Large intestine (tissue), 3 donors: ENCODE measurements at regions not wholly inside any gene's neighbourhood (a gene's known extent, or its start where the extent isn't known, plus 50 kb on each side); places are given as distances from the start of the nearest gene placed in this dataset.

Source experiments
- DNase-seq, 2 donors: peaks; one replicate each; pipeline versions ENCODE4 v3.0.0 to v3.0.0-alpha.2; 2013
- H3K27ac ChIP-seq: one replicate; pipeline ENCODE4 v1.5.1; 2013; ENCODE audit warnings: low read length
- H3K27me3 ChIP-seq: 2 replicates; pipeline ENCODE4 v1.6.1; 2013; ENCODE audit warnings: low read length; ENCODE audit not compliant: control insufficient read depth, insufficient read depth
- H3K36me3 ChIP-seq: 2 replicates; pipeline ENCODE4 v1.6.1; 2013; ENCODE audit warnings: low read length; ENCODE audit not compliant: control insufficient read depth, insufficient read depth
- H3K4me1 ChIP-seq: one replicate; pipeline ENCODE4 v1.6.1; 2013; ENCODE audit warnings: low read length; ENCODE audit not compliant: control insufficient read depth, insufficient read depth
- H3K4me3 ChIP-seq: one replicate; pipeline ENCODE4 v1.5.1; 2013; ENCODE audit warnings: low read length
- H3K9me3 ChIP-seq: one replicate; pipeline ENCODE4 v1.6.1; 2013; ENCODE audit warnings: mild to moderate bottlenecking, low read depth, low read length, moderate library complexity; ENCODE audit not compliant: control insufficient read depth
- WGBS: methylation state at CpG from one replicate; pipeline ENCODE4 v1.1.5; 2013; ENCODE audit warnings: low lambda C conversion rate; ENCODE audit not compliant: insufficient coverage; 5-methylcytosine and 5-hydroxymethylcytosine counted together

DNA sequence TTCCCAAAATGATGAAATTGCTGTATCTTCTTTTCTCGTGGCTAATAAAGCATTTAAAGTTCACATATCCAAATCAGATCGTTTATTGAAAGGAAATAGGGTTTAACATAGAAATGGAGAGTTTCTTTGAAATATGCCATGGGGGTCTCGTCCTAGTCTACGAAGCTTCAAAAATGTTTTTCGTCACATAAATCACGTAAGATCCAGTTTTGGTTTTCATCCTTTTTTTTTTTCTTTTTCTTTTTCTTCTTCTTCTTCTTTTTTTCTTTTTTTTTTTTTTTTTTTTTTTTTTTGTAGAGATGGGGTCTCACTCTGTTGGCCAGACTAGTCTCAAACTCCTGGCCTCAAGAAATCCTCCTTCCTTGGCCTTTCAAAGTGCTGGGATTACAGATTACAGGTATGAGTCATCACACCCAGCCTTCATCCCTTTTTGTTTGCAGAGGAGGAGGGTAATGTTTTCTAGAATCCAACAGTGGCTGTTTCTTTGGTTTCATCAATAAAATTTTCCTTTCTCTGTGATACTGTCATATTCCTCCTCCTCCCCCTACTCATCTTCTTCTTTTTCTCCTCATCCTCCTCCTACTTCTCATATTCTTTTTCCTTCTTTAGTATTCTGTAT is 94.7 kb upstream of the LOC128125822 start:
- DNase-seq, result no peak
- Histone ChIP-seq H3K27me3 (no peaks in the 10 kb centered on the region), H3K27ac (no peak overlapping the region), H3K36me3 (no peaks in the 10 kb centered on the region), H3K4me1 (peaks cover 9% of the 10 kb centered on the region), H3K4me3 (no peak overlapping the region), H3K9me3 (no peaks in the 10 kb centered on the region)
- 93% methylated on average over 5 of the region's 6 CpGs for WGBS

DNA sequence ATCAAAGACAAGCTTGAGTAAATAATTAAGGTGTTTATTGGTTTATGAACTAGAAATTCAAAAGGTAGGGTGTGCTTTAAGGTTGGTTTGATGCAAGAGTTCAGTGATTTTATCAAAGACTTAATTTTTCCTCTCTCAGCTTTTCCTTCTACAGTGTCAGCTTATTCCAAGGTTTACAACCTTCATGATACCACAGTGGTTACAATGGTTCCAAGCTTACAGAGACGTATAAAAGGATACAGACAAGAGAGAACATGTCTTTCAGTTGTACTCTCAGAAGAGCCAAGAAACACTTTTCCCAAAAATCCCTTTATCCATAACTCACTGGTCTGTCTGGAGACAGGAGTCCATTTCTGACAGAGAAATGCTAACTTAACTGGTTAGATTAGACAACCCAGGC is 93.5 kb upstream of the LOC128125822 start:
- Histone ChIP-seq H3K27me3 (no peaks in the 10 kb centered on the region), H3K9me3 (no peaks in the 10 kb centered on the region), H3K27ac (peak overlapping the region; percentile 36), H3K36me3 (no peaks in the 10 kb centered on the region), H3K4me3 (no peak overlapping the region), H3K4me1 (peaks cover 9% of the 10 kb centered on the region)
- WGBS, result no CpG with 5 or more reads among the region's 1 CpG
- DNase-seq, result peak; percentile 38 to 68

DNA sequence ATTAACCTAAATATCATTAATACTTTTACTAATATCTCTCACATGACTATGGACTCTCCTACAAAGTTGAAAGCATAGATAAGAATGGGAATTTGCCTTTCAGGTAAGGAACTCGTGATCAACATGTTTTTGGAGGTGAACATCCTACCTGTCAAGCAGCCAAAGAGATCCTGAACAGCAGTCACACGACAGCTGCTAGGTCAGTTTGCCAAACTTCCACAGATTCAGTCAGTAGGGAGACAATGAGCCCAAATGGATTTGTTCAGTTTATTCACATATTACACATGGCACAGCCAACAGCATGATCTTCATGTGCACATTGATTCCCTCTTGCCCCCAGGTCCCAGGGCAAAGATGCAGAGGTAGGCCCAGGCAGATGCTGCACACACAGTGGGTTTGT is 86.1 kb upstream of the LOC128125822 start:
- Histone ChIP-seq H3K4me3 (no peak overlapping the region), H3K4me1 (peaks cover 5% of the 10 kb centered on the region), H3K27me3 (no peaks in the 10 kb centered on the region), H3K9me3 (no peaks in the 10 kb centered on the region), H3K27ac (peak overlapping the region; percentile 37), H3K36me3 (no peaks in the 10 kb centered on the region)
- peak; percentile 19 to 73 for DNase-seq
- no CpG with 5 or more reads among the region's 2 CpGs for WGBS

DNA sequence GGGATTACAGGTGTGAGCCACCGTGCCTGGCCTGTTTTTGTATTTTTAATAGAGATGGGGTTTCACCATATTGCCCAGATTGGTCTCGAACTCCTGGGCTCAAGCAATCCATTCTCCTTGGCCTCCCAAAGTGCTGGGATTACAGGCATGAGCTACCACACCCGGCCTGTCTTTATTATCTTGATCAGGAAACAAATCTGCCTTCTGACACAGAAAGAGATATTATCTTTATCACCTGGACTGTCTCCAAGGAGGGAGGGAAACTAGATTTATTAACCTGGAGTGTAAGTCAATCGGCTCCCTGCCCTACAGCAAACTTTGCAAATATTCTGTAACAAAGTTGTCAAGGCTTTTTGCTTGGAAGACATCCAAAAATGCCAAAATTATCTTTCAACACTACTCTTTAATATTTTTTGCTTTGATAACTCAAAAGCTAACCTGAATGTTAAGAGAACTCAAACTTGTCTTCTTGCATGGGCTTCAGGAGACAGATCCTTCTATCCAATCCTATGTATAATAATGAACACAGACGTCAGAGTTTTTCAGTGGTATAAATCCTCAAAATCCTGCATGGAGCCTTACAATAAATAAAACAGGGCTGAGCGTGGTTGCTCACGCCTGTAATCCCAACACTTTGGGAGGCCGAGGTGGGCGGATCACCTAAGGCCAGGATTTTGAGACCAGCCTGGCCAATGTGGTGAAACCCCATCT is 85.0 kb upstream of the LOC128125822 start:
- Histone ChIP-seq H3K9me3 (no peaks in the 10 kb centered on the region), H3K27me3 (no peaks in the 10 kb centered on the region), H3K27ac (no peak overlapping the region), H3K36me3 (no peaks in the 10 kb centered on the region), H3K4me3 (no peak overlapping the region), H3K4me1 (peaks cover 5% of the 10 kb centered on the region)
- 0% methylated on average over 1 of the region's 9 CpGs for WGBS
- DNase-seq, result no peak

DNA sequence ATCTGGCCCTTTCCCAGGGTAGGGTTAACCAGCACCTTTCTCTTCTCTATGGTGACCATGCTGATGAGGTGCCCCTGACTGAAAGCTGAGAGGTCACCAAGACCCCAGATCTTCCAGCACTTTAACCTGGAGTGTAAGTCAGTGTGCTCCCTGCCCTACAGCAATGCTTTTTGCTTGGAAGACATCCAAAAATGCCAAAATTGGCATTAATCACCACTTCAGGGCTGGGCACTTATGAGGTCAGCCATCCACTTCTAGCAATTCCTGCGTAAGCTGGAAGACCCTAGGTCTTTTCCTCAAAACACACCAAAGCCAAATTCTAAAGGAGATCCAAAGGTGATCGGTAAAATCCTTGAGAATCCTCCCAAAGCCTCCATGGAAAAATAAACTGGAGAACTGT is 81.2 kb upstream of the LOC128125822 start:
- H3K27me3 ChIP-seq, result no peaks in the 10 kb centered on the region
- H3K4me3 ChIP-seq, result no peak overlapping the region
- no peak for DNase-seq
- WGBS, result no CpG with 5 or more reads among the region's 2 CpGs
- no peak overlapping the region for H3K27ac ChIP-seq
- no peaks in the 10 kb centered on the region for H3K9me3 ChIP-seq
- no peaks in the 10 kb centered on the region for H3K36me3 ChIP-seq
- peaks cover 12% of the 10 kb centered on the region for H3K4me1 ChIP-seq

DNA sequence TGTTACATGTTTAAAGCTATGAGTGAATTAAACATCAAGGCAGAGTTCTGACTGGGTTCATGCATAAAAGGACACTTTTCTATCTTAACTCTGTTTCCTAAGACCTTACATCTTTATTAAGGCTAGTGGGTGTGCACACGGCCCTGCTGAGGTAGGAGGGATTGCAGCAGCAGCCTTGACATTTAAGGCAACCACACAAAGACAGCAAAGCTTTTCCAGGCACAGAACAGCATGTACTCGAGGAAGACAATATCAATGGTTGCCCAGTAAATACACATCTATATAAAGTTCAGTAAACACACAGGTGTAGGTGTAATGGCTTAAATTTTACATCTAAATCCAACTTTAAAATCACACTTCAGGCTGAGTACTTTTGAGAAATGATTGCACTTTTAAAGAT is 79.8 kb upstream of the LOC128125822 start:
- H3K9me3 ChIP-seq, result no peaks in the 10 kb centered on the region
- DNase-seq, result no peak
- no peaks in the 10 kb centered on the region for H3K36me3 ChIP-seq
- no peak overlapping the region for H3K4me3 ChIP-seq
- no peak overlapping the region for H3K27ac ChIP-seq
- 0% methylated on average over 1 of the region's 2 CpGs for WGBS
- H3K4me1 ChIP-seq, result peaks cover 8% of the 10 kb centered on the region
- H3K27me3 ChIP-seq, result no peaks in the 10 kb centered on the region

DNA sequence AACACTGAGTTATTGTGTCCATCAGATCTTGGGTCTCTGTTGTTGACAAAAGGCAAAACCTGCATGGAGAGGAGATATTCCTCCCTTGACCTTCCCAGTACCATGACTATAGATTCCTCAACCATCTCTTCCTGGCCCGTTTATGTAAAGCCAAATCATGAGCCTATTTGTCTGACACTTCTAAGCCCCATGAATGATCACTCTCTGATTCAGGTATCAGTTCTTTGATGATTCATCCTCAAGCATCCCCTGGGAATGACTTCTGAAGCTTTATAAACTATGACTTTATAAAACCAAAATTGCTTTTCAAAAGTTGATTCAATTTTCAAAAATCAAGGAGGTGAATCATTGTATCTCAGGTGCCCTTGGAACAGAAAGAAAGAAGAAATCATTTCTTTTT is 78.7 kb upstream of the LOC128125822 start:
- H3K4me3 ChIP-seq, result no peak overlapping the region
- peaks cover 8% of the 10 kb centered on the region for H3K4me1 ChIP-seq
- H3K27ac ChIP-seq, result no peak overlapping the region
- H3K36me3 ChIP-seq, result no peaks in the 10 kb centered on the region
- no peak for DNase-seq
- H3K27me3 ChIP-seq, result no peaks in the 10 kb centered on the region
- WGBS, result 80% methylated on average over 1 of the region's 1 CpG
- no peaks in the 10 kb centered on the region for H3K9me3 ChIP-seq

DNA sequence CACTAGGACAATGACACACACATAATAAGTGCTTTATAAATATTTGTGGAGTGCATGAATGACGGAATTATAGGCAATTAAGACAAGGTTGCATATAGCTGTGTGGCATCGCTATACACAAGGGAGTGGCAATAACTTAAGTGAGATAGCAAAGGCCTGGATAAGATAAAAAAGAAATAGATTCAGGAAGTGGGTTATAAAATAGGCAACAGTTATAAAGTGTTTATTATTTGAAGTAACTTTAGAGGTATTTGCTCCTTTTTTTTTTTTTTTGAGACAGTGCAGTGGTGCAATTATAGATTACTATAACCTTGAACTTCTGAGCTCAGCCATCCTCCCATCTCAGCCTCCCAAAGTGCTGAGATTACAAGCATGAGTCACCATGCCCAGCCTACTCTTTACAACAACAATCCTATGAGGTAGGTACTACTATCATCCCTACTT is 75.9 kb upstream of the LOC128125822 start:
- H3K4me1 ChIP-seq, result peaks cover 8% of the 10 kb centered on the region
- DNase-seq, result peak; percentile 69 to 91
- no peaks in the 10 kb centered on the region for H3K9me3 ChIP-seq
- WGBS, result 30% methylated on average over 2 of the region's 2 CpGs
- no peaks in the 10 kb centered on the region for H3K27me3 ChIP-seq
- no peak overlapping the region for H3K4me3 ChIP-seq
- no peaks in the 10 kb centered on the region for H3K36me3 ChIP-seq
- peak overlapping the region; percentile 69 for H3K27ac ChIP-seq

DNA sequence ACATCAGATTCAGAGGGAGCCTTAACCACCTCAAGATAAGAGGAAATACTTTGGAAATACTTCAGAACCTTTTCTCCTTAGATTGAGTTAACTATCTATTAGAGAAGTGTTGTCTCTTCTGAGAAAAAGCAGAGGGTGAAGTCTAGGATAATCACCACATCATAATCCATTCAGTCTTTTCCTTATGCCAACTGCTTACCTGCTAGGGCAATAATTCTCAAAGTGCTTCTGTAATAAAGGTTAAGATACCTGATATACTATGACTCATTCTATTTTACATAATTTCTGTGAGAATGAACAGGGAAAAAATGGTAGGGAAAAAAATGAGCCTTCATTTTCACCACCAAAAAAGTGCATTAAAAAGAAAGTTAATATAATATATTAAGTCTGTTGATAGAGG is 70.1 kb upstream of the LOC128125822 start:
- no peaks in the 10 kb centered on the region for H3K9me3 ChIP-seq
- no peaks in the 10 kb centered on the region for H3K27me3 ChIP-seq
- peaks cover 10% of the 10 kb centered on the region for H3K4me1 ChIP-seq
- peak overlapping the region; percentile 77 for H3K27ac ChIP-seq
- peak; percentile 59 to 75 for DNase-seq
- H3K36me3 ChIP-seq, result no peaks in the 10 kb centered on the region
- no peak overlapping the region for H3K4me3 ChIP-seq

DNA sequence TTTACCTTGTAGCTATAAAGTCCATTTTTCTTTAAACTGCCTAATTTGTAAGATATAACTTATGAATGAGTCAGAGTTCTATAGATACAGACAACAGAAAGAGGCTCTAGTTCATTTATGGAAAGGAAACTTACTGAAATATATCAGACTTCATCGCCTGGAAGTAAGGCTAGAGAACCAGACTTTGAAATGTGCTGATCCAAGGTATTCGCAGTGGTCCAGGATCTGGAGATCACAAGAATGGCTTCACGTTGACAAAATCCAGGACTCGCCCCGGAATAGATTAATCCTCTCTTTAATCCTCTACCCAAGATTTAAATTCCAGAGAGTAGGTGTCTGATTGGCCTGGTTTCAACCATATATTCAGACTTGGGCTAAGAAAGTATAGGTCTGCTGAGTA is 69.1 kb upstream of the LOC128125822 start:
- 40% methylated on average over 1 of the region's 5 CpGs for WGBS

More for the DNA sequence above, 69.1 kb upstream of the LOC128125822 start:
- no peak overlapping the region for H3K4me3 ChIP-seq
- no peak overlapping the region for H3K27ac ChIP-seq
- no peaks in the 10 kb centered on the region for H3K27me3 ChIP-seq
- no peaks in the 10 kb centered on the region for H3K9me3 ChIP-seq
- peaks cover 10% of the 10 kb centered on the region for H3K4me1 ChIP-seq
- no peak for DNase-seq
- no peaks in the 10 kb centered on the region for H3K36me3 ChIP-seq
